HG02973 (cell line): ENCODE measurements at regions not wholly inside any gene's neighbourhood (a gene's known extent, or its start where the extent isn't known, plus 50 kb on each side); places are given as distances from the start of the nearest gene placed in this dataset.
"Not testable (repeated sequence)": the region's sequence is repeated elsewhere in the genome, so short reads cannot be mapped to it uniquely, and the experiment has no call there.

Source experiments
- ATAC-seq: cut with Tn5 transposase; IDR thresholded peaks from one replicate; pipeline ENCODE4 v1.9.1; 2021; ENCODE audit warnings: moderate library complexity; ENCODE audit not compliant: unreplicated experiment

DNA sequence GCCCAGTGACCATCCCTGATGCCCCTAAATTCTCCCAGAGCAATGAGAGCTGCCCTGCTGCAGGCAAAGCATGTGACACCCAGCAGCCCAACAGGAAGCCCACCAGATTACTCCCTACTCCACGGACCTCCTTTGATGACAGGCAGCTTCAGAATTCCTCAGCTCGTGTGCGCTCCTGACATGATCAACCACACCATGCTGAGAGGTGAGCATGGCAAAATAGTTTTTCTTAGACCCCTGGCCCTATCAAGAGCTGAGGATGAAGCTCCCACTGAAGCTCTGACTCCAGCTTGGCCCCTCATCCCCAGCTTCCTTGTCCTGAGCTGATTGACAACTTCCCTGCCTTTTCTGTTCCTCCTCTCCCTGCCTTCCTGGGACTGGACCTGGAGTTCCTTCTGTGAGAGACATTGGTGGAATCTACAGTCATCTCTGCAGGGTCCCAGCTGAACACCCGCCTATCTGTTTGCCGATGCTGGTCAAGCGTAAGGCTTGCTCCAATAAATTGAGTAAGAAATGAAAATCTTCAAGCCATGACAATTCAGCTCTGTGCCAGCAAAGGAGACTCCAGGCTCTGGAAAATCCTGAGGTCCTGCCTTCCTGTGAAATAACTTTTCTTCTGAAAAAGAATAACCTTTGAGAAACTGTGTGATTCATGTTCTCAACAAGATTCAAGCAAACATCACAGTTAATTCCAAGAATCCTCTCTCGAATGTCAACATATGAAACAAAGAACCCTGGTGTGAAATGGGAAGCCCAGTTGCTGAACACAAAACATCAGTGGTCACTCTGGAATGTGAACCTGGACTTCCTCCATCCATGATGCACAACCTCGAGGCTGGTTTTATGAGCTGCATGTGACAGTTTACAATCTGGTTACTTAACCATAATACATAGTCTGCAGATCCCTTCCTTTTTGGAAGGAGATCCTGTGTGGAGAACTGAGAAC is 201.1 kb downstream of the SPP2 start:
- ATAC-seq: no peak

DNA sequence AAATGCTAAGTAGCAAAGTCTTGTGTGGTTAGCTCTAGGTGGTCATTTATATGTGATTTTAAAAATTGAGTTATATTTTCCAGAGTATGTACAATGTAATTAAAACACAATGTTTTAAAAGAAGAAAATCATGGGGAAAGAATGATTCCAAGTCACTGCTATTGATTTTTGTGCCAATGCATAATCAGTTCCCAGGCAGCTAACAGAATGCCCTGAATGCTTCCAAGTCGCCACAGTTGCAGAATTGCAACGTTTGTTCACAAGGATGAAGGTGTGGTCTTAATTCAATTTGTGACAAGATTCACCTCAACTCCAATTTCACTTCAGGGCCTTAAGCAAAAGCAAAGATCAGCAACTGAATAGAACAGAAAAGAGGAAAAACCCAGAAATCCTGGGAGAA is 200.4 kb downstream of the SPP2 start:
- ATAC-seq: no peak

DNA sequence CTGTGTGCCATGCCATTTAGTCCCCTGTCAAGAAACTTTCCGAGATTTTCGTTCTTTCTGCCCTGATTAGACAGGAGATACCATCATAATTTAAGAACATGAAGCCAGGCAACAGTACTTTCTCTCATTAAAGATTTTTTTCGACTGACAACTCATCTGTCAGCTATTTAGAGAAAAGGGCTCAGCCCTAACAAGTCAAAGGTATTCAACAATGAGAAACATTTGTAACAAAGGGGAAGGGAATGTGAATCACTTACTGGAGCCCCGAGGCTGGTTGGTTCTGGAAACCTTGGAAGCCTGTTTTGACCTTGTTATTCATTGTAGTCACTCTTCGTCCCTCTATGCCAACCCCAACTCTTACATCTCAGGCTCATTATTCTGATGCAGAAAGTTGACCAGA is 199.4 kb downstream of the SPP2 start:
- no peak for ATAC-seq

DNA sequence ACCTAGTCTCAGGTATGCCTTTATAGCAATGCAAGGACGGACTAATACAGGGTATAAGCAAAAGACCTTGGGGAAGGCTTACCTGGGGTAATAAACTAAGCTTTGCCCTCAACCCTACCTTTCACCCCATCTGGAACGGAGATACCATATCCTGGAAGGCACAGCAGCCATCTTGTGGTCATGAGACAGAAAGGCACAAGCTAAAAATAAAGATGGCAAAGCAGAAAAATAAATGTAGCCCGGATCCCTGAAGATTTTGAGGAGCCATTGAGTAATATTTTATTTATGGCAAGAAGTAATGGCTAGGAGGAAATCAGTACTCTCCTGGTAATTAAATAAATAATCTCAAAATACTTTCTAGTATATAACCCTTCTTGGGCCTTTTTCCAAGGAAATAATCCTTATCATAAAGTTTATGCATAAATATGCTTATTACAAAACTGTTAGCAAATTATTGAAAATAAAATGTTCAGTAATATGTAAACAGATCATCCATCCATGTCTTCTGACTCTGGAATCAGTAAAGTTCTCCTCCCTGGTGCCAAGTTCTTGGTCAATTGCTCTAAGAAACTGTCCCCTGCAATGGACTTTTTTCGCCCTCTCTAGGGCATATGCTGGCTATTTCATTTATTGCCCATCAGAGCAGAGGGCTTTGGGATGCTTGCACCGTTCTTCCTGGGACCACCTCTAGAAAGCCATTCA is 198.7 kb downstream of the SPP2 start:
- ATAC-seq: no peak

DNA sequence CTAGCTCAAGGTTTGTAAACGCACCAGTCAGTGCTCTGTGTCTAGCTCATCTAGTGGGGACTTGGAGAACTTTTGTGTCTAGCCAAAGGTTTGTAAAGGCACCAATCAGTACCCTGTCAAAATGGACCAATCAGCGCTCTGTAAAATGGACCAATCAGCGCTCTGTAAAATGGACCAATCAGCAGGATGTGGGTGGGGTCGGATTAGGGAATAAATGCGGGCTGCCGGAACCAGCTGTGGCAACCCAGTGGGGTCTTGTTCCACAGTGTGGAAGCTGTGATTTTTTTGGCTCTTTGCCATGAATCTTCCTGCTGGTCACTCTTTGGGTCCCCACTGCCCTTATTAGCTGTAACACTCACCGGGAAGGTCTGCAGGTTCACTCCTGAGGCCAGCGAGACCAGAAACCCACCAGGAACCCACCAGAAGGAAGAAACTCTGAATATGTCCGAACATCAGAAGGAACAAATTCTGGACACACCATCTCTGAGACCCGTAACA is 197.8 kb downstream of the SPP2 start:
- ATAC-seq: not testable (repeated sequence)

DNA sequence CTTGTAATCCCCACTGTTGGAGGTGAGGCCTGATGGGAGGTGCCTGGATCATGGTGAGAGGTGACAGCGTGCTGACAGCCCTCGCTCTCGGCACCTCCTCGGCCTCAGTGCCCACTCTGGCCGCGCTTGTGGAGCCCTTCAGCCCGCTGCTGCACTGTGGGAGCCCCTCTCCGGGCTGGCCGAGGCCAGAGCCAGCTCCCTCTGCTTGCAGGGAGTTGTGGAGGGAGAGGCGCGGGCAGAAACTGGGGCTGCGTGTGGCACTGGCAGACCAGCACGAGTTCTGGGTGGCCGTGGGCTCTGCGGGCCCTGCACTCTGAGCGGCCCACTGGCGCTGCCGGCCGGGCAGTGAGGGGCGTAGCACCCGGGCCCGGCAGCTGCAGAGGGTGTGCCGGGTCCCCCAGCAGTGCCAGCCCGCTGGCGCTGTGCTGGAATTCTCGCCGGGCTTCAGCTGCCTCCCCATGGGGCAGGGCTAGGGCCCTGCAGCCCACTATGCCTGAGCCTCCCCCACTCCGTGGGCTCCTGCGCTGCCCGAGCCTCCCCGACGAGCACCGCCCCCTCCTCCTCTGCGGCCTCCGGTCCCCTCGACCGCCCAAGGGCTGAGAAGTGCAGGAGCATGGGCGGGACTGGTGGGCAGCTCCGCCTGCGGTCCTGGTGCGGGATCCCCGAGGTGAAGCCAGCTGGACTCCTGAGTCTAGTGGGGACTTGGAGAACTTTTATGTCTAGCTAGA is 197.1 kb downstream of the SPP2 start:
- no peak for ATAC-seq

DNA sequence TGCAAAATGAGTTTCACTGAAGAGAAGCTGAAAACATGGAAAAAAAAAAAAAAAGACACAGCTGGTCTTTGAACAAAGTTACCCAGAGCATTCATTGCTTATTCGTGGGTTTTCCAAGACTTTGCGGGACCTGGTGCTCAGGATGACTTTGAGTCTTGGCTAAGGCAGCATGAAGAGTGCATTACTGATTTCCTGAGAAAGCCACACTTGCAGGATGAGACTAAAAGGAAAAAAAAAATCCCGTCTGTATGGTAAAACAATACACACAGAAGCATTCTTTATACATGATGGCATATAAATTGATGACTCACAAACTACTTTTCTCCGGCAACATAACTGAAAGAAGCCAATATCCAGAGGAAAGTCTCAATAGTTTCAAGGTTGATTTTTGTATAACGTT is 195.4 kb downstream of the SPP2 start:
- ATAC-seq: no peak

DNA sequence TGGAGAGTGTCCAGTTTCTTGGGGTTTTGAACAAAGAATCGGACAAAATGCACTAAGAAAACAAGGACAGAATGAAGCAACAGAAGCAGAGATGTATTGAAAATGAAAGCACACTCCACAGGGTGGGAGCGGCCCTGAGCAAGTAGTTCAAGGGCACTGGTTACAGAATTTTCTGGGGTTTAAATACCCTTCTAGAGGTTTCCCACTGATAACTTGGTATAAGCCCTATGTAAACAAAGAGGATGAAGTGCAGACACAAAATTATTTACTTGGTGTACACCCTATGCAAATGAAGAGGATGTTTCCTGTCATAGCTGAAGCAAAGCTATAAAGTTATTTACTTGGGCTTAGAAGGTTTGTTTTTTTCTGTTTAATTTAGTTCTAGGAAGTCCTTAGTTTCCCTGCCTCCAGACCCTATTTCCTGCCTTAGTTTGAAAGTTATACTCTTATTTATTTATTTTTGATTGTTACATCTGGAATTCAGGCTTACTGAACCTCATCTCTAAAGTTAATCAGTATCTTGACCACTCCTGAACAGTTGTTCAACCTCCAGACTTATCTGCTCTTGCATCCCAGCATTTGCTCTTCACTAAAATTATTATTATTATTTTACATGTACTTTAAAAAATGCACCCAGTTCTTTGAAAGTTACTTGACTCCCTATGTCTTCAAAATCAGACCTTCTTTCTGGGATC is 193.5 kb downstream of the SPP2 start:
- ATAC-seq: no peak

DNA sequence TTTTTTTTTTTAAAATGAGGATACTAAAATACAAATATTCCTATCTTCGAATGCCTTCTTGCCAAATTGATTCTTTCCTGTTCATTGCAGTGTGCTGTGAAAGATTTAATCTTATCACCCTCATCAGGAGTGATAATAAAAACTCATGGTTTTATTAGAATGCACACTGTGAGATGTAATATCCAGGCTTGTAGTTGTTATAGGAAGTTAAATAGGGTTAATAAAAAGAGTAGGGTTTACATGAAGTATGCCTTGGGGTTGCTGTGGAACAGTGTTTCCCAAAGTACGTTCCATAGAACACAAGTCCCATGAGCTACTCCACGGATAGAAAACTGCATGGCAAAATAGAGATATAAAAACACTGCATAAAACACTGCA is 191.9 kb downstream of the SPP2 start:
- no peak for ATAC-seq

DNA sequence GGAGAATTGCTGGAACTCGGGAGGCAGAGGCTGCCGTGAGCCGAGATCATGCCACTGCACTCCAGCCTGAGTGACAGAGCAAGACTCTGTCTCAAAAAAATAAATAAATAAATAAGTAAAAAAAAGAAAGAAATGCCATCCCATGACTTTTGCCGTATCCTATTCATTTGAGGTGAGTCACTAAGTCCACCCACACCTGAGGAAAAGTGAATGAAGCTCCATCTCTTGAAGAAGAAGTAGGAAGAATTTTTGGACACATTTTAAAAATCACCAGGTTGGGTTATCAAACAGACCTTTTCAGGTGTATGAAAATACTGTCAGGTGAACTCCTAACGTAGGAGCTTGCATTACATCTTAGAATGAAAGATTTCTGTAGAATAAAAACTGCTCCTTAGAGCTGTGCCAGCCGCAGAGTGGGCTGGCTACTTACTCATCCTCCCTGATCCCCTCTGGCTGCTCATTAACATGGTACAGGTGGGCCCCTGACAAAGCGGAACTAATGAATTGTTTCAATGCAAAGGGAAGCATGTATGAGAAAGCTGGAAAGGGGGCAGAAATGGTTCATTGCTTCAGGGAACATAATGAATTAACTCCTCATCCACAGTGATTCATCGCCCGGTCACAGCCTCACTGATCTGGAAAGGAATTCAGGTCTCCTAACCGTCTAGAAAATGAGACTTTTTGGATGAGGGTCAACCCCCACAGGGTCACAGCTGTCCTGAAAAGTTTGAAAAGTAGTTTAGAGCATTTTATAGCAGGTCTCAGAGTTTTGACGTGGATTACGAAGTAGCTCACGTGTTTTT is 191.4 kb downstream of the SPP2 start:
- ATAC-seq: no peak

DNA sequence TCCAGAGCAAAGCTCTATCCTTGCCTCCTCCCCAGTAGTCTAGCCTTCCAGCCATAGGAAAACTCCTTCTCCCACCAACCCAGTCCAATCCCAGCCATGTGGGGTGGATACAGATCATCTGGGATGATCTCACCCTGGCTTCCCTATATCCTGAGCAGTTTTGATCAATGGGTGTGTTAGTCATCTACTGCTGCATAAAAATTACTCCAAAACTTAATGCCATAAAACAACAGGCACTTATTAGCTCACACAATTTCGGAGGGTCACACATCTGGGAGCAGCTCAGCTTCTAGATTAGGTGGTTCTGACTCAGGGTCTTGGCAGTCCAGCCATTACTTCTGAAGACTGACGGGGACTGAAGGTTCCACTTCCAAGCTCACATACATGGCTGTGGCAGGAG is 190.4 kb downstream of the SPP2 start:
- no peak for ATAC-seq

DNA sequence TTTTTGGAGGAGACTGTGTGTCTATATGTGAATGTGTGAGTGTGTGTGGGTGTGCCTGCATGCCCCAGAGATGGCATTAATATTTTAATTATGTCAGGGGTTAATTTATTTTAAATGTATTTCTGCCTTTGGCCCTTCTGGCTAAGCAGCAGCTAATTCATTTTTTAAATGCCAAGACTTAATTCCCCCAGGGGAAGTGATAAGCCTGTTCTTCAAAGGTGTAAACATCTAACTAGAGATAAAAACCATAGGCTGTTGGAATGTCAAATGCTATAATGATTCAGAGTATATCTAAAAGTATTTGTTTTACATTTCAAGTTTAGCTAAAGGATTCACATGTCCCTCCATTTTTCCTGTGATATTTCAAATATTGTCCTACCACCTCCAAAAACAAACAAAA is 184.7 kb downstream of the SPP2 start:
- ATAC-seq: no peak

DNA sequence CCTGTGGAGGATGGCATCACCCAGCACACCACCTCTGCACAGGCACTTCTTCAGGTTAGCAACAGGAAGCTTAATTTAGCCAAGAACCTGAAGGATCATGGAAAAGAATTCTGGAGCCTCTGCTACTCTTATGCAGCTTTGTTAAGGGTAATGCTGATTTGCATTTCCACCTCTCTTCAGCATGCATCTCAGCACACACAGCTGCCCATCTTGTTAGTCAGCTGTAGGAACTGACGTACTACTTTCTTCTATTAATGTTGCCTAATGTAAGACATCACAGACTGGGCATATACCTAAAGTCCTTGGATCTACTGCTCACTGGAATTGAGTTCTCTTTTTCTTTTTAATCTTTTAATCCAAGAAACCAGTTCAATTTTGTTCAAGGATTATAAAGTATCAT is 181.0 kb downstream of the SPP2 start:
- ATAC-seq: no peak

DNA sequence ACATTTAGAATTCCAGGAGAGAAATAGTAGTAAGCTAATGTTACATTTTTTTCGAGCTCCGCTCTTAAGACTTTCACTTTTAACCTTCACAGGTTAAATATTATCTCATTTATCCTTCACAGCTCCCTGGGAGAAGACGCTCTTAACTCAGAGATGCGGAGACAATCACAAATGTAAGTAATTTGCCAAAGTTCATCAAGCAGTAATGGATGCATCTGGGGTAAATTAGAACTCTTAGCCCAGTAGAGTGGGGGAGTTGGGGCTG is 168.5 kb downstream of the SPP2 start:
- no peak for ATAC-seq

DNA sequence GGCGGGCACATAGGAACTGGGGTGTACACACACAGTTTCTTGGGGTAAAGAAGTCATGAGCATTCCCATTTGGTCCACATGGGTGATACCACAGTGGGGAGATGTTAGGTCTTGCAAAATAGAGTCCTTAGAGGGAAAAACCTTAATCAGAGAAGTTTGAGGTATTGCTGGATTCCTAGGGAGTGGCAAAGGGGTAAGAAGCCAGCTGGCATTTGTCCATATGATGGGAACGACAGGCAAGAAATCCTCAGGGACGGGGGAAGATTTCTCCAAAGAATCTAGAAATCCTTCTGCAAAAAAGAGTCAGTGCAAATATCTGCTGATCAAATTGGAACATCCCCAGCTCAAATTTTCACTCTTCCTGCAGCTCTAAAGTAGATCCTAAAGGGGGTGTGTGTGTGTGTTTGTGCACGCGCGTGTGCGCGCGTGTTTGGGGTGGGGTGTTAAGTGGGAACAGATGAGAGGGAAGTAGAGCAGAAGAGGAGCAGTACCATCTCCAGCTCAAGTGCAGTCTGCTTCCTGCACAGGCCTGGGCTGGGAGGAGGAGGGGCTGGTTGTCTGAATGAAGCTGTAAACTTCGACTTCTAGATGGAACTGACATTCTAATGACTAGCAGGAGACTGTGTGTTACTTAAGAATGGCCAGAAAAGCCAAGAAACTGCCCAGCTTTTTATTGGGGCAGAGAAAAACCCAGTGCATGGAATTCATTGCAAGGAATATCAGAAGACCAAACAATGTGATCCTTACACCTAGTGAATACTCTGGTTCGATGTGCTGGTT is 168.0 kb downstream of the SPP2 start:
- no peak for ATAC-seq

DNA sequence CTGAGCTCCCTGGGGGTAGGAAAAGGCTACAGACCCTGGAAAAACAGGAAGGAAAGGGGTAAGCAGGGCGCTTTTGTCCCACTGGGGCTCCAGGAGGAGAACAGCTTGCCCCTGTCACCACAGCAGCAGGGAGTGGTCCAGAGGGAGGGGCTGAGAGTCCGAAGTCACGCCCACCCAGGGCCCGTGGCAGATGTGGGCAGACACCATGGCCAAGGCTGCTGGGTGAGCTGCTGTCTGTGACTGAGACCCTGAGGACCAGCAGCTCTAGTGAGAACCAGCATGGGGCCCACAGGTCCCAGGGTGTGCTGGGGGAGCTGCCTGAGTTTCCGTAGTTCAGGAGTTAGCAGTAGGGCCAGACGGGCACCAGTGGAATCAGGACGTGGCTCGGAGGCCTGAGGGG is 162.0 kb downstream of the SPP2 start:
- ATAC-seq: no peak

DNA sequence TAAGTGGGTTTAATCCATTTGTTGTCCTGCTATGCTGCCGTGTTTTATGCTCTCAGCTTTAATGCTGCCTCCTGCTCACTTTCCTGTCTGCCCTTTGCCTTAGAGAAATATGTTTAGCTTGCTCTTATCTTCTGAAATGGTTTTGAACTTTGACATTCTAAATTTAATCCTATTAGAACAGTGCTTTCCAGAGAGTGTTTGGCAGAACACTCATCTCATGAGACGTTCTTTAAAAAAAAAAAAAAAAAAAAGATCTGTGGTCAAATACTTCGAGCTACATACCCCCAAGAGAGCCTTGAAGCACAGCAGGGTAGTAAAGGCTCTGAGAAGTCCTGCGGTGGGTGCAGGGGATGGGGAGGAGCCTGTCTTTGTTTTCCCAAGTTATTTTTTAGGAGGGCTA is 161.3 kb downstream of the SPP2 start:
- no peak for ATAC-seq

DNA sequence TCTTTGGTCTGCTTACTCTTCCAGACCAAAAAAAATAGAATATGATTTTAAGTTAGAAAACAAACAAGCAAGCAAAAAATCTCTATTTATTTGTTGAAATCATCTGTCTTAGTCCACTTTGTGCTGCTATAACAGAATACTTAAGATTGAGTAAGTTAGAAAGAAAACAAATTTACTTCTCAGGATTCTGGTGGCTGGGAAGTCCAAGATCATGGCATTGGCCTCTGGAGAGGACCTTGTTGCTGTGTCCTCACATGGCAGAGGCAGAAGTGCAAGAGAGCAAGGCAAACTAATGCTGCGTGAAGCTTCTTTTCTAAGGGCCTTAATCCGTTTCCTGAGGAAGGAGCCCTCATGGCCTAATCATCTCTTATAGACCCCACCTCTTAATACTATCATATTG is 156.2 kb downstream of the SPP2 start:
- no peak for ATAC-seq

DNA sequence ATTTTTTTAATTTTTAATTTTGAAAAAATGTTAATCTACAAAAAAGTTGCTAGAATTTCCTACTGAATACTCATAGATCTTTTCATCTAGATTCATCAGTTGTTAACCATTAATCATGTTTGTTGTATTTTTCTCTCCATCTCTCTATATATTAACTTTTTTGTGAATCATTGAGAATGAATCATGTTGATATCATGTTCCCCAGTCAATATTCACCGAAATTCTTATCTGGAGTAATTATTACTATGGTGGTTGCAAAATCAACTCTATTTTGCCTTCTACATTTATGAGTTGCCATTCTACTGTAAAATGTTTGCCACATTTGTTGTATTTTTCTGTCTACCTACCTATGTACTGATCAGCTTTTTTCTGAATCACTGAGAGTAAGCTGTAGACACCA is 154.0 kb downstream of the SPP2 start:
- no peak for ATAC-seq
